IgD-negative memory B cell (primary cell): ENCODE measurements at regions not wholly inside any gene's neighbourhood (a gene's known extent, or its start where the extent isn't known, plus 50 kb on each side); places are given as distances from the start of the nearest gene placed in this dataset.

Source experiments
- H3K27ac Mint-ChIP-seq, 3 donors: one replicate each; pipeline ENCODE4 v1.8.0; 2020 to 2022; ENCODE audit warnings: mild to moderate bottlenecking in 3 of 3, mixed read lengths in 3 of 3, moderate library complexity in 1 of 3
- H3K27me3 Mint-ChIP-seq: one replicate; pipeline ENCODE4 v1.8.0; 2021; ENCODE audit warnings: mixed read lengths
- H3K36me3 Mint-ChIP-seq: one replicate; pipeline ENCODE4 v1.8.0; 2020; ENCODE audit warnings: mild to moderate bottlenecking, mixed read lengths
- H3K4me1 Mint-ChIP-seq, 3 donors: one replicate each; pipeline ENCODE4 v1.8.0; 2020 to 2022; ENCODE audit warnings: mixed read lengths in 3 of 3, mild to moderate bottlenecking in 1 of 3
- H3K4me3 Mint-ChIP-seq, 4 donors: one replicate each; pipeline ENCODE4 v1.8.0; 2020 to 2022; ENCODE audit warnings: mild to moderate bottlenecking in 4 of 4, mixed read lengths in 4 of 4, moderate library complexity in 3 of 4
- H3K9me3 Mint-ChIP-seq, 3 donors: one replicate each; pipeline ENCODE4 v1.8.0; 2020 to 2021; ENCODE audit warnings: mixed read lengths in 3 of 3, mild to moderate bottlenecking in 1 of 3

GRCh38 chr3:159796744-159797143 is 191.9 kb upstream of the IL12A start:
- no peaks in the 10 kb centered on the region for H3K4me1 Mint-ChIP-seq
- H3K36me3 Mint-ChIP-seq: no peaks in the 10 kb centered on the region
- no peak overlapping the region for H3K27ac Mint-ChIP-seq
- no peak overlapping the region for H3K4me3 Mint-ChIP-seq
- H3K9me3 Mint-ChIP-seq: no peaks in the 10 kb centered on the region
- peaks cover 3% of the 10 kb centered on the region for H3K27me3 Mint-ChIP-seq

GRCh38 chr3:159797771-159798170 is 190.9 kb upstream of the IL12A start:
- no peaks in the 10 kb centered on the region for H3K36me3 Mint-ChIP-seq
- peaks cover 1% of the 10 kb centered on the region for H3K27me3 Mint-ChIP-seq
- H3K4me1 Mint-ChIP-seq: no peaks in the 10 kb centered on the region
- H3K27ac Mint-ChIP-seq: no peak overlapping the region
- H3K4me3 Mint-ChIP-seq: no peak overlapping the region
- H3K9me3 Mint-ChIP-seq: no peaks in the 10 kb centered on the region

GRCh38 chr3:159798951-159799350 is 189.7 kb upstream of the IL12A start:
- peaks cover 1% of the 10 kb centered on the region for H3K27me3 Mint-ChIP-seq

GRCh38 chr3:159800434-159801155 is 188.0 kb upstream of the IL12A start:
- H3K27ac Mint-ChIP-seq: no peak overlapping the region
- peaks cover 1% of the 10 kb centered on the region for H3K27me3 Mint-ChIP-seq
- no peaks in the 10 kb centered on the region for H3K4me1 Mint-ChIP-seq
- no peak overlapping the region for H3K4me3 Mint-ChIP-seq
- H3K9me3 Mint-ChIP-seq: no peaks in the 10 kb centered on the region
- no peaks in the 10 kb centered on the region for H3K36me3 Mint-ChIP-seq

More at GRCh38 chr3:159798951-159799350, 189.7 kb upstream of the IL12A start:
- Mint-ChIP-seq H3K9me3 (no peaks in the 10 kb centered on the region), H3K36me3 (no peaks in the 10 kb centered on the region), H3K27ac (no peak overlapping the region), H3K4me1 (no peaks in the 10 kb centered on the region), H3K4me3 (no peak overlapping the region)

- Mint-ChIP-seq H3K27ac (no peak overlapping the region), H3K9me3 (no peaks in the 10 kb centered on the region), H3K4me3 (no peak overlapping the region), H3K4me1 (no peaks in the 10 kb centered on the region), H3K27me3 (no peaks in the 10 kb centered on the region), H3K36me3 (no peaks in the 10 kb centered on the region)
These were observed 185.8 kb upstream of the IL12A start for GRCh38 chr3:159802864-159803263.

- H3K4me1 Mint-ChIP-seq: no peaks in the 10 kb centered on the region
- H3K4me3 Mint-ChIP-seq: no peak overlapping the region
- H3K36me3 Mint-ChIP-seq: no peaks in the 10 kb centered on the region
- H3K27ac Mint-ChIP-seq: no peak overlapping the region
- no peaks in the 10 kb centered on the region for H3K9me3 Mint-ChIP-seq
- no peaks in the 10 kb centered on the region for H3K27me3 Mint-ChIP-seq
These were observed 185.2 kb upstream of the IL12A start for GRCh38 chr3:159803459-159803858.

GRCh38 chr3:159804726-159805410 is 183.8 kb upstream of the IL12A start:
- H3K27ac Mint-ChIP-seq: peak overlapping the region in 1 of 3 donors; percentile 82
- H3K27me3 Mint-ChIP-seq: no peaks in the 10 kb centered on the region
- no peak overlapping the region for H3K4me3 Mint-ChIP-seq
- H3K4me1 Mint-ChIP-seq: no peaks in the 10 kb centered on the region
- H3K36me3 Mint-ChIP-seq: no peaks in the 10 kb centered on the region
- no peaks in the 10 kb centered on the region for H3K9me3 Mint-ChIP-seq

GRCh38 chr3:159805411-159805772 is 183.2 kb upstream of the IL12A start:
- Mint-ChIP-seq H3K9me3 (no peaks in the 10 kb centered on the region), H3K36me3 (no peaks in the 10 kb centered on the region), H3K4me3 (no peak overlapping the region), H3K4me1 (no peaks in the 10 kb centered on the region), H3K27ac (no peak overlapping the region), H3K27me3 (peaks cover 3% of the 10 kb centered on the region)

GRCh38 chr3:159806412-159806811 is 182.2 kb upstream of the IL12A start:
- no peaks in the 10 kb centered on the region for H3K9me3 Mint-ChIP-seq
- peaks cover 4% of the 10 kb centered on the region for H3K27me3 Mint-ChIP-seq
- H3K36me3 Mint-ChIP-seq: no peaks in the 10 kb centered on the region
- no peak overlapping the region for H3K27ac Mint-ChIP-seq
- H3K4me1 Mint-ChIP-seq: no peaks in the 10 kb centered on the region
- no peak overlapping the region for H3K4me3 Mint-ChIP-seq

- H3K36me3 Mint-ChIP-seq: no peaks in the 10 kb centered on the region
- no peak overlapping the region for H3K27ac Mint-ChIP-seq
- no peaks in the 10 kb centered on the region for H3K9me3 Mint-ChIP-seq
- H3K4me3 Mint-ChIP-seq: no peak overlapping the region
- peaks cover 4% of the 10 kb centered on the region for H3K27me3 Mint-ChIP-seq
- no peaks in the 10 kb centered on the region for H3K4me1 Mint-ChIP-seq
These were observed 181.2 kb upstream of the IL12A start for GRCh38 chr3:159807137-159808040.

- H3K9me3 Mint-ChIP-seq: no peaks in the 10 kb centered on the region
- no peak overlapping the region for H3K27ac Mint-ChIP-seq
- no peak overlapping the region for H3K4me3 Mint-ChIP-seq
- peaks cover 6% of the 10 kb centered on the region for H3K27me3 Mint-ChIP-seq
- H3K36me3 Mint-ChIP-seq: no peaks in the 10 kb centered on the region
- H3K4me1 Mint-ChIP-seq: peaks cover 0 to under 1% (median 0%) of the 10 kb centered on the region in 3 donors
These were observed 174.7 kb upstream of the IL12A start for GRCh38 chr3:159813822-159814531.

GRCh38 chr3:159816512-159816911 is 172.1 kb upstream of the IL12A start:
- Mint-ChIP-seq H3K4me3 (no peak overlapping the region), H3K27ac (no peak overlapping the region), H3K36me3 (no peaks in the 10 kb centered on the region), H3K4me1 (peaks cover 0 to 2% (median 0%) of the 10 kb centered on the region in 3 donors), H3K9me3 (peaks cover 0 to 2% (median 0%) of the 10 kb centered on the region in 3 donors), H3K27me3 (peaks cover 7% of the 10 kb centered on the region)

- peaks cover 7% of the 10 kb centered on the region for H3K27me3 Mint-ChIP-seq
- H3K9me3 Mint-ChIP-seq: peaks cover 0 to 2% (median 0%) of the 10 kb centered on the region in 3 donors
- no peak overlapping the region for H3K4me3 Mint-ChIP-seq
- H3K36me3 Mint-ChIP-seq: no peaks in the 10 kb centered on the region
- no peak overlapping the region for H3K27ac Mint-ChIP-seq
- peaks cover 0 to 3% (median 0%) of the 10 kb centered on the region in 3 donors for H3K4me1 Mint-ChIP-seq
These were observed 171.5 kb upstream of the IL12A start for GRCh38 chr3:159817126-159817525.

- Mint-ChIP-seq H3K4me1 (peaks cover 0 to 4% (median 0%) of the 10 kb centered on the region in 3 donors), H3K36me3 (no peaks in the 10 kb centered on the region), H3K9me3 (peaks cover 0 to 2% (median 0%) of the 10 kb centered on the region in 3 donors), H3K27me3 (peaks cover 7% of the 10 kb centered on the region), H3K27ac (no peak overlapping the region), H3K4me3 (no peak overlapping the region)
These were observed 171.1 kb upstream of the IL12A start for GRCh38 chr3:159817571-159817970.
